Breast epithelium (tissue), 4 donors: ENCODE measurements at regions not wholly inside any gene's neighbourhood (a gene's known extent, or its start where the extent isn't known, plus 50 kb on each side); places are given as distances from the start of the nearest gene placed in this dataset.

ENCODE experiments used
- DNase-seq, 2 donors: peaks; one replicate each; pipeline ENCODE4 v3.0.0-alpha.2; 2019; ENCODE audit warnings: low spot score in 2 of 2
- H3K27ac ChIP-seq, 2 donors: fragments of 200-600 bp; sonication (generic) in 1 of 2; one replicate each; pipeline ENCODE4 v1.5.1; 2016 to 2019; ENCODE audit warnings: mild to moderate bottlenecking in 1 of 2
- H3K27me3 ChIP-seq, 2 donors: fragments of 200-600 bp; sonication (generic) in 1 of 2; one replicate each; pipeline versions ENCODE4 v1.5.1 to v1.6.0; 2017 to 2019; ENCODE audit warnings: control low read depth in 1 of 2, mild to moderate bottlenecking in 1 of 2
- H3K36me3 ChIP-seq: fragments of 200-600 bp; one replicate; pipeline ENCODE4 v1.5.1; 2019
- H3K4me1 ChIP-seq, 2 donors: fragments of 200-600 bp; sonication (generic); one replicate each; pipeline ENCODE4 v1.5.1; 2016 to 2019; ENCODE audit warnings: control low read depth in 1 of 2
- H3K4me3 ChIP-seq, 3 donors: fragments of 200-600 bp; sonication (generic); 1 replicate in 2 of 3; 2 replicates in 1 of 3; pipeline ENCODE4 v1.5.1; 2016 to 2019; ENCODE audit warnings: mild to moderate bottlenecking in 3 of 3, moderate library complexity in 2 of 3
- H3K9me3 ChIP-seq, 2 donors: fragments of 200-600 bp; sonication (generic) in 1 of 2; one replicate each; pipeline ENCODE4 v1.5.1; 2016 to 2019; ENCODE audit warnings: control low read depth in 1 of 2
- POLR2A ChIP-seq: fragments of 450-650 bp; IDR thresholded peaks from one replicate; pipeline ENCODE4 v1.6.1; 2016; ENCODE audit warnings: antibody characterized with exemption, mild to moderate bottlenecking, moderate library complexity
- POLR2AphosphoS5 ChIP-seq, 3 donors: sonication (generic); formaldehyde crosslinking; IDR thresholded peaks; one replicate each; pipeline ENCODE4 v1.6.1; 2017; ENCODE audit warnings: antibody characterized with exemption in 3 of 3
- intact Hi-C: fragments of 100-400 bp; cut with DNase I; formaldehyde crosslinking; loops from one replicate; pipeline ENCODE4 v1.15.1; 2023; ENCODE audit warnings: low total_unique reads
- TF ChIP-seq, protein P1 (sequence below), 3 donors: fragments of 450-650 bp; IDR thresholded peaks; one replicate each; pipeline ENCODE4 v1.5.1; 2016 to 2017; ENCODE audit warnings: antibody characterized with exemption in 3 of 3, mild to moderate bottlenecking in 3 of 3, moderate library complexity in 3 of 3

- Histone ChIP-seq H3K4me1 (peaks cover 13 to 23% of the 10 kb centered on the region in 2 donors), H3K27me3 (no peaks in the 10 kb centered on the region), H3K27ac (peak overlapping the region; percentile 100), H3K36me3 (no peaks in the 10 kb centered on the region), H3K4me3 (no peak overlapping the region), H3K9me3 (no peaks in the 10 kb centered on the region)
- intact Hi-C loops, result no loop called here
- DNase-seq, result no peak
- TF ChIP-seq POLR2AphosphoS5 (IDR thresholded peaks at IDR 0.05) (no peak), POLR2A (no peak)
These were observed 140.7 kb downstream of the C9orf50 start for GRCh38 chr9:129480227-129480626.

- intact Hi-C loops, result no loop called here
- Histone ChIP-seq H3K4me3 (no peak overlapping the region), H3K9me3 (no peaks in the 10 kb centered on the region), H3K27ac (peak overlapping the region; percentile 100), H3K27me3 (no peaks in the 10 kb centered on the region), H3K36me3 (no peaks in the 10 kb centered on the region), H3K4me1 (peaks cover 13 to 22% of the 10 kb centered on the region in 2 donors)
- no peak for DNase-seq
- TF ChIP-seq, protein P1, sequence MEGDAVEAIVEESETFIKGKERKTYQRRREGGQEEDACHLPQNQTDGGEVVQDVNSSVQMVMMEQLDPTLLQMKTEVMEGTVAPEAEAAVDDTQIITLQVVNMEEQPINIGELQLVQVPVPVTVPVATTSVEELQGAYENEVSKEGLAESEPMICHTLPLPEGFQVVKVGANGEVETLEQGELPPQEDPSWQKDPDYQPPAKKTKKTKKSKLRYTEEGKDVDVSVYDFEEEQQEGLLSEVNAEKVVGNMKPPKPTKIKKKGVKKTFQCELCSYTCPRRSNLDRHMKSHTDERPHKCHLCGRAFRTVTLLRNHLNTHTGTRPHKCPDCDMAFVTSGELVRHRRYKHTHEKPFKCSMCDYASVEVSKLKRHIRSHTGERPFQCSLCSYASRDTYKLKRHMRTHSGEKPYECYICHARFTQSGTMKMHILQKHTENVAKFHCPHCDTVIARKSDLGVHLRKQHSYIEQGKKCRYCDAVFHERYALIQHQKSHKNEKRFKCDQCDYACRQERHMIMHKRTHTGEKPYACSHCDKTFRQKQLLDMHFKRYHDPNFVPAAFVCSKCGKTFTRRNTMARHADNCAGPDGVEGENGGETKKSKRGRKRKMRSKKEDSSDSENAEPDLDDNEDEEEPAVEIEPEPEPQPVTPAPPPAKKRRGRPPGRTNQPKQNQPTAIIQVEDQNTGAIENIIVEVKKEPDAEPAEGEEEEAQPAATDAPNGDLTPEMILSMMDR (IDR thresholded peaks at IDR 0.05), result no peak
- no peak for TF ChIP-seq POLR2AphosphoS5 (IDR thresholded peaks at IDR 0.05)
- TF ChIP-seq POLR2A, result no peak
These were observed 141.3 kb downstream of the C9orf50 start for GRCh38 chr9:129479631-129480011.

- Histone ChIP-seq H3K4me1 (peaks cover 13 to 18% of the 10 kb centered on the region in 2 donors), H3K36me3 (no peaks in the 10 kb centered on the region)
- DNase-seq, result no peak
These were observed 141.8 kb downstream of the C9orf50 start for GRCh38 chr9:129478961-129479630.

DNA sequence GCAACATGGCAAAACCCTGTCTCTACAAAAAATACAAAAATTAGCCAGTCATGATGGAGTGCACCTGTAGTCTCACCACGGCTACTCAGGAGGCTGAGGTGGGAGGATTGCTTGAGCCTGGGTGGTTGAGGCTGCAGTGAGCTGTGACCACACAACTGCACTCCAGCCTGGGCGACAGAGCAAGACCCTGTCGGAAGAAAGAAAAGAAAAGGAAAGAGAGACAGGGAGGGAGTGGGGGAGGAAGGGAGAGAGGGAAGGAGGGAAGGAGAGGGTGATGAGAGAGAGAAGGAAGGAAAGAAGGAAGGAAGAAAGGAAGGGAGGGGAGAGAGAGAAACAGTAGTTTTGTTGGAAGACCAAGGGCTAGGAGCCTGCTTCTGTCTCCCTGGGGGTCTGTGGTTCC lies 142.4 kb downstream of the C9orf50 start:
- no peak for DNase-seq
- H3K27ac ChIP-seq, result peak overlapping the region; percentile 100
- TF ChIP-seq, protein P1 (IDR thresholded peaks at IDR 0.05), result no peak
- H3K36me3 ChIP-seq, result no peaks in the 10 kb centered on the region
- H3K4me1 ChIP-seq, result peaks cover 9 to 21% of the 10 kb centered on the region in 2 donors
- intact Hi-C loops, result no loop called here
- H3K27me3 ChIP-seq, result no peaks in the 10 kb centered on the region
- no peaks in the 10 kb centered on the region for H3K9me3 ChIP-seq
- H3K4me3 ChIP-seq, result no peak overlapping the region

More at GRCh38 chr9:129478961-129479630, 141.8 kb downstream of the C9orf50 start:
- Histone ChIP-seq H3K9me3 (no peaks in the 10 kb centered on the region), H3K27ac (peak overlapping the region; percentile 100), H3K4me3 (no peak overlapping the region), H3K27me3 (no peaks in the 10 kb centered on the region)
- intact Hi-C loops, result no loop called here
- TF ChIP-seq, protein P1 (IDR thresholded peaks at IDR 0.05), result no peak
- TF ChIP-seq POLR2AphosphoS5 (IDR thresholded peaks at IDR 0.05) (no peak), POLR2A (no peak)

DNA sequence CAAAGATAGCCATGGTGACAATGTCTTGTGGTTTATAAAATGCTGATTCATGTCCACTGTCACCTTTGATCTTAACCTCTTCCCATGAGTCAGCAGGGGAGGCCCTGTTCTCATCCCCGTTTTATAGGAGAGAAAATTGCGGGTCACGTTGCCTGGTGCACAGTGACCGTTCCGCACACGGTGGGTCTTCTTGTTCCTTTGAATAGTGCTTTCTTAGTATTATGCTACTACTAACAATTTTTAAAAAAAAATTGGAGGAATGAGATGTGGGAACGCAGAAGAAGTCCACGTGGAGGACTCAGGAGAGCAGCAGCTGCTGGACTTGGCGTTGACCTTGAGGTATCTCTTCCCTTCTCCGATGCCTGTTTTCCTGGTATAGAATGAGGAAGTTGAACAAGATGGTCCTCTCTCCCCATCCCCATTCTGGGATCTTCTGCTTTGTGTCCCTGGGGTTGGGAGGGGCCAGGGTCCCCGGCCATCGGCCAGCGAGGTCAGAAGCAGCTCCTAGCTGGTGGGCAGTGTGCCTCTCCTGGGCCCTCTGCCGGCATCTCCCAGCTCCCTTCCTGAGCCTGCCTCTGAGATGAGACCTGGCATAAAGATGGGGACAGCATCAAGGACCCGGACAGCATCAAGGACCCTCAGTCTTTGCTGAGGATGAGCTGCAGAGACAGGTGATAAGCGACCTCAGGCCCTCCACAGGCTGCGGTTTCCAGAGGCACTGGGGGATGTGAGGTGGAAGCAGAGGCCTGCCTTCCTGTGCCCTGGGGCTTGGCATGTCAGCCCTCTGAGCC lies 143.9 kb downstream of the C9orf50 start:
- Histone ChIP-seq H3K27me3 (no peaks in the 10 kb centered on the region), H3K4me3 (no peak overlapping the region), H3K4me1 (peaks cover 3 to 24% of the 10 kb centered on the region in 2 donors), H3K9me3 (no peaks in the 10 kb centered on the region), H3K27ac (no peak overlapping the region), H3K36me3 (no peaks in the 10 kb centered on the region)
- intact Hi-C loops, result no loop called here
- TF ChIP-seq, protein P1 (IDR thresholded peaks at IDR 0.05), result no peak
- TF ChIP-seq POLR2A, result no peak
- TF ChIP-seq POLR2AphosphoS5 (IDR thresholded peaks at IDR 0.05), result no peak
- DNase-seq, result no peak
